ENCODE measurements at regions not wholly inside any gene's neighbourhood (a gene's known extent, or its start where the extent isn't known, plus 50 kb on each side); places are given as distances from the start of the nearest gene placed in this dataset.

- no peak for TF ChIP-seq POLR2G (IDR thresholded peaks at IDR 0.05; ENCODE audit: low read depth, low read length)
- TF ChIP-seq KAT7 (CRISPR knock-in tag; IDR thresholded peaks at IDR 0.05; ENCODE audit: borderline replicate concordance) = no peak
- no peak for TF ChIP-seq EZH2 (conservative IDR thresholded peaks at IDR 0.05; ENCODE audit: low read depth, low read length)
- TF ChIP-seq HOXA5 (CRISPR knock-in tag; IDR thresholded peaks at IDR 0.05) = no peak
- no peak for TF ChIP-seq CEBPB (IDR thresholded peaks at IDR 0.05; ENCODE audit: borderline replicate concordance, low read depth, low read length)
- no peak for TF ChIP-seq ZNF777 (CRISPR knock-in tag; IDR thresholded peaks at IDR 0.05)
- no peak for TF ChIP-seq ZNF274 (CRISPR knock-in tag; IDR thresholded peaks at IDR 0.05)
- TF ChIP-seq CTCF (CRISPR knock-in tag; IDR thresholded peaks at IDR 0.05) = no peak
- TF ChIP-seq GTF2F1 (IDR thresholded peaks at IDR 0.05; ENCODE audit: low read length) = no peak
- no peak for TF ChIP-seq GABPB1 (CRISPR knock-in tag; IDR thresholded peaks at IDR 0.05)
- no peak for TF ChIP-seq ZBTB33 (CRISPR knock-in tag; IDR thresholded peaks at IDR 0.05)
- TF ChIP-seq SOX5 (CRISPR knock-in tag; IDR thresholded peaks at IDR 0.05; ENCODE audit: borderline replicate concordance) = no peak
- no peak for TF ChIP-seq ZNF512 (CRISPR knock-in tag; IDR thresholded peaks at IDR 0.05)
Measured at GRCh38 chr3:194935061-194935460, 249.4 kb downstream of the FAM43A start.
